HG03432 (cell line): ENCODE measurements at regions not wholly inside any gene's neighbourhood (a gene's known extent, or its start where the extent isn't known, plus 50 kb on each side); places are given as distances from the start of the nearest gene placed in this dataset.

Source experiments
- ATAC-seq: cut with Tn5 transposase; IDR thresholded peaks from one replicate; pipeline ENCODE4 v1.9.1; 2021; ENCODE audit warnings: mild to moderate bottlenecking, moderate library complexity; ENCODE audit not compliant: unreplicated experiment

- no peak for ATAC-seq
Measured at GRCh38 chr4:128604204-128604603, 205.3 kb upstream of the JADE1 start.

- no peak for ATAC-seq
Measured at GRCh38 chr4:128603081-128603480, 206.4 kb upstream of the JADE1 start.

GRCh38 chr4:128601991-128602695 lies 207.4 kb upstream of the JADE1 start:
- ATAC-seq: no peak

GRCh38 chr4:128600996-128601871 lies 208.3 kb upstream of the JADE1 start:
- ATAC-seq: no peak

- no peak for ATAC-seq
Measured at GRCh38 chr4:128600410-128600809, 209.1 kb upstream of the JADE1 start.

- no peak for ATAC-seq
Measured at GRCh38 chr4:128597500-128597899, 212.0 kb upstream of the JADE1 start.

- no peak for ATAC-seq
Measured at GRCh38 chr4:128596853-128597252, 212.6 kb upstream of the JADE1 start.

GRCh38 chr4:128596115-128596514 lies 213.4 kb upstream of the JADE1 start:
- no peak for ATAC-seq

- no peak for ATAC-seq
Measured at GRCh38 chr4:128591482-128591881, 218.0 kb upstream of the JADE1 start.

GRCh38 chr4:128590773-128591172 lies 218.7 kb upstream of the JADE1 start:
- ATAC-seq: no peak

- ATAC-seq: no peak
Measured at GRCh38 chr4:128590034-128590740, 219.3 kb upstream of the JADE1 start.

- ATAC-seq: no peak
Measured at GRCh38 chr4:128589384-128589965, 220.0 kb upstream of the JADE1 start.

GRCh38 chr4:128587382-128587781 lies 222.1 kb upstream of the JADE1 start:
- ATAC-seq: no peak

- no peak for ATAC-seq
Measured at GRCh38 chr4:128583753-128584712, 225.5 kb upstream of the JADE1 start.

- ATAC-seq: no peak
Measured at GRCh38 chr4:128582427-128582870, 227.1 kb upstream of the JADE1 start.

GRCh38 chr4:128579154-128579853 lies 230.2 kb upstream of the JADE1 start:
- no peak for ATAC-seq

GRCh38 chr4:128574706-128575105 lies 234.8 kb upstream of the JADE1 start:
- peak; percentile 91 for ATAC-seq

GRCh38 chr4:128573781-128574508 lies 235.6 kb upstream of the JADE1 start:
- no peak for ATAC-seq

GRCh38 chr4:128572778-128573241 lies 236.7 kb upstream of the JADE1 start:
- no peak for ATAC-seq
